HL-60 (cell line): ENCODE measurements at regions not wholly inside any gene's neighbourhood (a gene's known extent, or its start where the extent isn't known, plus 50 kb on each side); places are given as distances from the start of the nearest gene placed in this dataset.

Experiments used
- DNase-seq, 2 experiments: peaks; one replicate each; pipeline ENCODE4 v3.0.0-alpha.2; 2010 to 2020; ENCODE audit warnings: low read depth in 1 of 2, low spot score in 1 of 2
- H3K27ac ChIP-seq: fragments of 250-450 bp; sonication (Bioruptor Pico); replicated peaks from 2 replicates; pipeline ENCODE4 v1.5.1; 2020; ENCODE audit warnings: mild to moderate bottlenecking, moderate library complexity
- H3K27me3 ChIP-seq: fragments of 250-450 bp; sonication (Bioruptor Pico); 2 replicates; pipeline ENCODE4 v1.5.1; 2021; ENCODE audit warnings: mild to moderate bottlenecking, moderate library complexity; ENCODE audit not compliant: insufficient read depth, poor library complexity, severe bottlenecking
- H3K4me3 ChIP-seq: replicated peaks from 2 replicates; pipeline ENCODE4 v1.5.1; 2011; ENCODE audit warnings: mild to moderate bottlenecking, control low read depth, low read length; ENCODE audit not compliant: insufficient read depth
- GABPA ChIP-seq: IDR thresholded peaks from 2 replicates; pipeline ENCODE4 v1.6.1; 2012; ENCODE audit warnings: low read depth
- POLR2AphosphoS5 ChIP-seq: IDR thresholded peaks from 2 replicates; pipeline ENCODE4 v1.6.1; 2012; ENCODE audit warnings: low read depth
- SPI1 ChIP-seq: IDR thresholded peaks from 2 replicates; pipeline ENCODE4 v1.6.1; 2012; ENCODE audit warnings: low read depth, mild to moderate bottlenecking, borderline replicate concordance
- TF ChIP-seq, protein P1 (sequence below): IDR thresholded peaks from 2 replicates; pipeline ENCODE4 v1.6.1; 2012; ENCODE audit warnings: low read depth; ENCODE audit not compliant: insufficient replicate concordance
- TF ChIP-seq, protein P2 (sequence below): IDR thresholded peaks from one replicate; pipeline ENCODE4 v1.5.1; 2011; ENCODE audit warnings: low read length, control low read depth, inconsistent platforms; ENCODE audit not compliant: insufficient read depth

DNA sequence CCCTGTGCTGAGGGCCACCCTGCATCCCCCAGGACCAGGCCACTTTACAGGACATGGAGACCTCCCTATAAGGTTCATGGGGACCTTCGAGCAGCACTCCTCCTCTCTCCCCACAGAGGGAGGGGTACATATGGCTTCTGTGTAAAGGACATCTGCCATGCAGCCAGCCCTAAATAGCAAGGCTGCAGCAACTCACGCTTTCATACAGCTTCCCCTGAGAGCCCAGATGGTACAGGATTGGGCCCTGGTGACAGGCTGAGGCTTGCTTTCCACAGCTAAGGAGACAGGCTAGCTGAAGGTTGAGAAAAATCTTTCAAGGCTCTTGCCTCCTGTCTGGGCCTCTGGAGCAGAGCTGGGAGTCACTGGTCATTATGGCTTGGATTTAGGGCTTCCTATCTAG is 147.0 kb upstream of the ZNF366 start:
- TF ChIP-seq GABPA, result no peak
- TF ChIP-seq, protein P1, sequence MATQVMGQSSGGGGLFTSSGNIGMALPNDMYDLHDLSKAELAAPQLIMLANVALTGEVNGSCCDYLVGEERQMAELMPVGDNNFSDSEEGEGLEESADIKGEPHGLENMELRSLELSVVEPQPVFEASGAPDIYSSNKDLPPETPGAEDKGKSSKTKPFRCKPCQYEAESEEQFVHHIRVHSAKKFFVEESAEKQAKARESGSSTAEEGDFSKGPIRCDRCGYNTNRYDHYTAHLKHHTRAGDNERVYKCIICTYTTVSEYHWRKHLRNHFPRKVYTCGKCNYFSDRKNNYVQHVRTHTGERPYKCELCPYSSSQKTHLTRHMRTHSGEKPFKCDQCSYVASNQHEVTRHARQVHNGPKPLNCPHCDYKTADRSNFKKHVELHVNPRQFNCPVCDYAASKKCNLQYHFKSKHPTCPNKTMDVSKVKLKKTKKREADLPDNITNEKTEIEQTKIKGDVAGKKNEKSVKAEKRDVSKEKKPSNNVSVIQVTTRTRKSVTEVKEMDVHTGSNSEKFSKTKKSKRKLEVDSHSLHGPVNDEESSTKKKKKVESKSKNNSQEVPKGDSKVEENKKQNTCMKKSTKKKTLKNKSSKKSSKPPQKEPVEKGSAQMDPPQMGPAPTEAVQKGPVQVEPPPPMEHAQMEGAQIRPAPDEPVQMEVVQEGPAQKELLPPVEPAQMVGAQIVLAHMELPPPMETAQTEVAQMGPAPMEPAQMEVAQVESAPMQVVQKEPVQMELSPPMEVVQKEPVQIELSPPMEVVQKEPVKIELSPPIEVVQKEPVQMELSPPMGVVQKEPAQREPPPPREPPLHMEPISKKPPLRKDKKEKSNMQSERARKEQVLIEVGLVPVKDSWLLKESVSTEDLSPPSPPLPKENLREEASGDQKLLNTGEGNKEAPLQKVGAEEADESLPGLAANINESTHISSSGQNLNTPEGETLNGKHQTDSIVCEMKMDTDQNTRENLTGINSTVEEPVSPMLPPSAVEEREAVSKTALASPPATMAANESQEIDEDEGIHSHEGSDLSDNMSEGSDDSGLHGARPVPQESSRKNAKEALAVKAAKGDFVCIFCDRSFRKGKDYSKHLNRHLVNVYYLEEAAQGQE, result no peak
- no peak for TF ChIP-seq SPI1
- TF ChIP-seq, protein P2, sequence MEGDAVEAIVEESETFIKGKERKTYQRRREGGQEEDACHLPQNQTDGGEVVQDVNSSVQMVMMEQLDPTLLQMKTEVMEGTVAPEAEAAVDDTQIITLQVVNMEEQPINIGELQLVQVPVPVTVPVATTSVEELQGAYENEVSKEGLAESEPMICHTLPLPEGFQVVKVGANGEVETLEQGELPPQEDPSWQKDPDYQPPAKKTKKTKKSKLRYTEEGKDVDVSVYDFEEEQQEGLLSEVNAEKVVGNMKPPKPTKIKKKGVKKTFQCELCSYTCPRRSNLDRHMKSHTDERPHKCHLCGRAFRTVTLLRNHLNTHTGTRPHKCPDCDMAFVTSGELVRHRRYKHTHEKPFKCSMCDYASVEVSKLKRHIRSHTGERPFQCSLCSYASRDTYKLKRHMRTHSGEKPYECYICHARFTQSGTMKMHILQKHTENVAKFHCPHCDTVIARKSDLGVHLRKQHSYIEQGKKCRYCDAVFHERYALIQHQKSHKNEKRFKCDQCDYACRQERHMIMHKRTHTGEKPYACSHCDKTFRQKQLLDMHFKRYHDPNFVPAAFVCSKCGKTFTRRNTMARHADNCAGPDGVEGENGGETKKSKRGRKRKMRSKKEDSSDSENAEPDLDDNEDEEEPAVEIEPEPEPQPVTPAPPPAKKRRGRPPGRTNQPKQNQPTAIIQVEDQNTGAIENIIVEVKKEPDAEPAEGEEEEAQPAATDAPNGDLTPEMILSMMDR, result no peak
- TF ChIP-seq POLR2AphosphoS5, result no peak
- H3K27ac ChIP-seq, result no peak overlapping the region
- DNase-seq, result no peak

DNA sequence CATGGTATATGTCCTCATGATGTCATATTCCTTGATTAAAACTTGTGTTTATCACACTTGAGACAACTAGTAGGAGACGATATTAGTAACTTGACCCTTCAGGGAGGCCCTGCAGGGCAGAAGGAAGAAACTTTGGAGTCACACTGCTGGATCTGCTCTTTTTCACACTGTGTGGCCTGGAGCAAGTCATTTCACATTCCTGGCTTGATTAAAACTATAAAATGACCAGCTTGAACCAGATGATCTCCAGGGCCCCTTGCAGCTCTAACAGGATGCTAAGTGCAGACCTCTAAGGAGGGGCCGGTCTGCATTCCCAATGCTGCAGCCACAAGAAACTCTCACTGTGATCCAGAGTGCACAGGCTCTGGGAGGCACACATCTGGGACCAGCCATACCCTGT is 146.4 kb upstream of the ZNF366 start:
- TF ChIP-seq, protein P2, result no peak
- TF ChIP-seq, protein P1, result no peak
- TF ChIP-seq GABPA, result no peak
- TF ChIP-seq POLR2AphosphoS5, result no peak
- no peak for TF ChIP-seq SPI1
- no peak overlapping the region for H3K4me3 ChIP-seq
- no peaks in the 10 kb centered on the region for H3K27me3 ChIP-seq
- H3K27ac ChIP-seq, result no peak overlapping the region
- DNase-seq, result no peak

More for the DNA sequence above, 147.0 kb upstream of the ZNF366 start:
- no peak overlapping the region for H3K4me3 ChIP-seq
- H3K27me3 ChIP-seq, result no peaks in the 10 kb centered on the region

DNA sequence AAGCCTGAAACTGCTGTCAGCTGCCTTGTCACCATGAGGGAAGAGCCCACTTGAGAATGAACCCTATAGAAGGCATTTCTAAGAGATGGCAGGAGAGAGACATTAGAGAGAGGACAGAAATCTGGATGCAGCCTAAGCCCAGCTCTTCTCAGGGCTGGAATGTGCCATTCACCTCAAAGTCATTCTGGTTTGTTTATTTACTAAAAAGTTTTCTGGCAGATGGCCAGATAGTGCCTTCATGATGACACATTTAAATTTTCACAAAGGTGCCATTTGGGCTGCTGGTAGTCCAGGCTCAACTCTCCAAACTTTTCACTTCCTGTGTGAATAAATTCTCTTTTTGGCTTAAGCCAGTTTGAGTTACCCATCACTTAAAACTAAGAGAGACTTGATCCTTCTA is 144.6 kb upstream of the ZNF366 start:
- H3K27me3 ChIP-seq, result no peaks in the 10 kb centered on the region
- H3K4me3 ChIP-seq, result no peak overlapping the region
- TF ChIP-seq SPI1 (no peak), GABPA (no peak), POLR2AphosphoS5 (no peak)
- TF ChIP-seq, protein P2, result no peak
- TF ChIP-seq, protein P1, result no peak
- H3K27ac ChIP-seq, result no peak overlapping the region
- no peak for DNase-seq
